ENCODE measurements at regions not wholly inside any gene's neighbourhood (a gene's known extent, or its start where the extent isn't known, plus 50 kb on each side); places are given as distances from the start of the nearest gene placed in this dataset.

GRCh38 chr3:152564459-152564858 is 270.5 kb upstream of the P2RY1 start:
- no peak for TF ChIP-seq CTCF (IDR thresholded peaks at IDR 0.05)
- no peak for TF ChIP-seq POLR2A (IDR thresholded peaks at IDR 0.05)

All from esophagus squamous epithelium (tissue), 4 donors.